HG02840 (cell line): ENCODE measurements at regions not wholly inside any gene's neighbourhood (a gene's known extent, or its start where the extent isn't known, plus 50 kb on each side); places are given as distances from the start of the nearest gene placed in this dataset.

ENCODE experiments used
- ATAC-seq: cut with Tn5 transposase; IDR thresholded peaks from one replicate; pipeline ENCODE4 v1.9.1; 2021; ENCODE audit warnings: mild to moderate bottlenecking, moderate library complexity, moderate number of reproducible peaks; ENCODE audit not compliant: unreplicated experiment, low FRiP score

GRCh38 chr4:123893011-123893981 is 496.7 kb downstream of the SPRY1 start:
- ATAC-seq: no peak

GRCh38 chr4:123896446-123897071 is 500.0 kb downstream of the SPRY1 start:
- ATAC-seq: no peak

GRCh38 chr4:123898946-123899666 is 502.5 kb downstream of the SPRY1 start:
- ATAC-seq: no peak

- ATAC-seq: no peak
These were observed 508.3 kb downstream of the SPRY1 start for GRCh38 chr4:123904882-123905281.

GRCh38 chr4:123913598-123913997 is 517.0 kb downstream of the SPRY1 start:
- ATAC-seq: no peak

- no peak for ATAC-seq
These were observed 520.2 kb downstream of the SPRY1 start for GRCh38 chr4:123916821-123917220.

GRCh38 chr4:123919576-123920098 is 523.0 kb downstream of the SPRY1 start:
- ATAC-seq: no peak

- no peak for ATAC-seq
These were observed 524.7 kb downstream of the SPRY1 start for GRCh38 chr4:123921339-123921738.

- no peak for ATAC-seq
These were observed 526.3 kb downstream of the SPRY1 start for GRCh38 chr4:123922847-123923246.

- ATAC-seq: no peak
These were observed 527.9 kb downstream of the SPRY1 start for GRCh38 chr4:123924536-123924935.

- ATAC-seq: no peak
These were observed 533.0 kb downstream of the SPRY1 start for GRCh38 chr4:123929565-123929964.

GRCh38 chr4:123930996-123931395 is 534.4 kb downstream of the SPRY1 start:
- no peak for ATAC-seq

GRCh38 chr4:123934096-123934495 is 537.5 kb downstream of the SPRY1 start:
- no peak for ATAC-seq

GRCh38 chr4:123936621-123937043 is 540.0 kb downstream of the SPRY1 start:
- ATAC-seq: no peak

- ATAC-seq: no peak
These were observed 541.0 kb downstream of the SPRY1 start for GRCh38 chr4:123937581-123937980.

GRCh38 chr4:123939621-123940020 is 543.0 kb downstream of the SPRY1 start:
- ATAC-seq: no peak

GRCh38 chr4:123940604-123941003 is 544.0 kb downstream of the SPRY1 start:
- no peak for ATAC-seq

- no peak for ATAC-seq
These were observed 544.7 kb downstream of the SPRY1 start for GRCh38 chr4:123941306-123941705.

- ATAC-seq: no peak
These were observed 547.4 kb downstream of the SPRY1 start for GRCh38 chr4:123943976-123944375.

GRCh38 chr4:123945301-123945700 is 548.7 kb downstream of the SPRY1 start:
- no peak for ATAC-seq

- no peak for ATAC-seq
These were observed 553.9 kb downstream of the SPRY1 start for GRCh38 chr4:123950530-123950929.
